GM18907 (cell line): ENCODE measurements at regions not wholly inside any gene's neighbourhood (a gene's known extent, or its start where the extent isn't known, plus 50 kb on each side); places are given as distances from the start of the nearest gene placed in this dataset.
"Not testable (repeated sequence)": the region's sequence is repeated elsewhere in the genome, so short reads cannot be mapped to it uniquely, and the experiment has no call there.

Experiments used
- ATAC-seq: cut with Tn5 transposase; IDR thresholded peaks from one replicate; pipeline ENCODE4 v1.9.1; 2021; ENCODE audit warnings: mild to moderate bottlenecking, moderate library complexity; ENCODE audit not compliant: unreplicated experiment

DNA sequence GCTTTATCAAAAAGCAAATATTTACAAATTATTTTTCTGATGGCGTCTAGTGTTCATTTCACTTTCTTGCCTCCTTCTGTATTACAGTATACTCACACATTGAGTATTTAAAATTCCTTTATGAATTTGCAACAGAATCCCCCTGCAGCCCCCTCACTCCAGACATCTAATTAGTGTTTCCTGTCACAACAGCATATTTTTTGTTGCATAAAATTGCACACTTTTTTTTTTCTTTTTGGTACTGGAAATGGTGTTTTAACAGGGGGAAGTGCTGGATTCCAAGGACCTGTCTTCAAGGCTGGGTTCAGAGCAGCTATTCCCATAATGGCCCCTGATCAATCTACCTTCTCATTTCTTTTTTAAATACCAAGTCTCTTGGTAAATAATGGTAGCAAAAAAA is 184.3 kb upstream of the HMCN1 start:
- ATAC-seq: no peak

DNA sequence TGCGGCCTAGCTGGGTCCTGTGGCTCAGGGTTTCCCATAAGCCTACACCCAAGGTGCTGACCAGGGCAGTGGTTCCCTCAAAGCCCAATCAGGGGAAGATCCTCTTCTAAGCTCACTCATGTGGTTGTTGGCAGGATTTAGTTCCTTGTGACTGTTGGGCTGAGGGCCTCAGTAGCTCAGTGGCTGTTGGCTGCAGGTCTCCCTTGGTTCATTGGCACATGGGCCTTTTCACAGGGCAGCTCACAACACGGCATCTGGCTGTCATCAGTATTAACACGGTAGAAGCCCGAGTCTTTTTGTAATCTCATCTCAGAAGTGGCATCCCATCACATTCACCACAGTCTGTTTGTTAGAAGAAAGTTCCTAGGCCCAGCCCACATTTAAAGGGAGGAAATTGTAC is 188.2 kb upstream of the HMCN1 start:
- ATAC-seq: no peak

DNA sequence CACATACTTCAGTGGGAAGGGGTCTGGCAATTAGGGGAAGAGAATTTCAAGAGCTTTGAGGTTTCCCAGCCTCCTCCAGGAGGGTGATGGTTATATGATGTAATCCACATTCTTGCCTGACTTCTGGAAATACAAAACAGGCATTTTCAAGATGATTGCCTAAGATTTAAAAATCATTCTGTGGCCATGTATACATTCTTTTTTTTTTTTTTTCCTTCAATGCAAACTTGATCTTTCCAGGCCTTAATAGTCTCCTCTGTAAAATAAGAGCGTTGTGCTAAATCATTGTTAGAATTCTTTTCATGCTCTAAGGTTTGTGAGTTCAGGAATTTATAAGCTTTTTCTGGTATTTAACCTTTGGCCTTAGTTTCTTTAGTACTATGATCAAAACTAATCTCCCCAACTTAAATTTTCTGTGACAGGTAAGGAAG is 192.3 kb upstream of the HMCN1 start:
- ATAC-seq: no peak

DNA sequence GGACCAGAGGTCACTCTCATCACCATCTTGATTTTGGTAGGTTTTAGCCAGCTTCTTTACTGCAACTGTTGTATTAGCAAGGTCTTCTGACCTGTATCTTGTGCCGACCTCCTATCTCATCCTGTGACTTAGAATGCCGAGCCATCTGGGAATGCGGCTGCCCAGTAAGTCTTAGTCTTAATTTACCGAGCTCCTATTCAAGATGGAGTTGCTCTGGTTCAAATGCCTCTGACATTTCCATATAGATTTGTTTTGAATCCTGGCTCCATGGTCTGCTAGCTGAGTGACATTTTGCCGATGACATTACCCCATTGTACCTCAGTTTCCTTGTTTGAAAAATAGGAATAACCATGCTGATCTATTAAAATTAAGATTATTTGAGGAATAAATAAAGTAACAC is 193.9 kb upstream of the HMCN1 start:
- ATAC-seq: no peak

DNA sequence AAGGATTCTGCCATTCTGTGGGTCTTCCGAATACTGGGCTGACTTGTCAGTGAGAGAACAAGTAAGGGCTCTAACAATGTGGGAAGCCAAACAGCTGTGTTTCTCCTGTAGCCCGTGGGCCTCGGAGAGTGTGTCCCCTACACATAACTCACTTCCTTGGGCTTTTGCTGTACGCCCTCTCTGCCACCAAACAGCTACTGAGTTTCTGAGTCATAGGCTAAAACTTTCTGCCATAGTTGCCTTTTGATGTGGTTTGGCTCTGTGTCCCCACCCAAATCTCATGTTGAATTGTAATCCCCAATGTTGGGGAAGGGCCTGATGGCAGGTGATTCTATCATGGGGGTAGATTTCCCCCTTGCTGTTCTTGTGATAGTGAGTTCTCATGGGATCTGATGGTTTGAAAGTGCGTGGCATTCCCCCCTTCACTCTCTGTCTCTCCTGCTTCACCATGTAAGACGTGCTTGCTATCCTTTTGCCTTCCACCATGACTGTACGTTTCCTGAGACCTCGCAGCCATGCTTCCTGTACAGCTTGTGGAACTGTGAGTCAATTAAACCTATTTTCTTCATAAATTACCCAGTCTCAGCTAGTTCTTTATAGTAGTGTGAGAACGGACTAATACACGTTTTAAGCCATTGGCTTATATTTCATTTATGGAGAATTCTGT is 194.8 kb upstream of the HMCN1 start:
- no peak for ATAC-seq

DNA sequence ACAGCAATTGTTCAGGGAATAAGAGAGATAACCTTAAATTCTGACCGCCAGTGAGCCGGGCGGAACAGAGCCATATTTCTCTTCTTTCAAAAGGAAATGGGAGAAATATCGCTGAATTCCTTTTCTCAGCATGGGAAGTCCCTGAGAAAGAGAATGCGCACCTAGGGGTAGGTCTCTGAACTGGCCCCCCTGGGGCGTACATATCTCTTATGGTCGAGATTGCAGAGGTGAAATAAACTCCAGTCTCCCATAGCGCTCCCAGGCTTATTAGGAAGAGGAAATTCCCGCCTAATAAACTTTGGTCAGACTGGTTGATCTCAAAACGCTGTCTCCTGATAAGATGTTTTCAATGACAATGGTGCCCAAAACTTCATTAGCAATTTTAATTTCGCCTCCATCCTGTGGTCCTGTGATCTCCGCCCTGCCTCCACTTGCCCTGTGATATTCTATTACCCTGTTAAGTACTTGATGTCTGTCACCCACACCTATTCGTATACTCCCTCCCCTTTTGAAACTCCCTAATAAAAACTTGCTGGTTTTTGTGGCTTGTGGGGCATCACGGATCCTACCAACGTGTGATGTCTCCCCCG is 195.8 kb upstream of the HMCN1 start:
- not testable (repeated sequence) for ATAC-seq

DNA sequence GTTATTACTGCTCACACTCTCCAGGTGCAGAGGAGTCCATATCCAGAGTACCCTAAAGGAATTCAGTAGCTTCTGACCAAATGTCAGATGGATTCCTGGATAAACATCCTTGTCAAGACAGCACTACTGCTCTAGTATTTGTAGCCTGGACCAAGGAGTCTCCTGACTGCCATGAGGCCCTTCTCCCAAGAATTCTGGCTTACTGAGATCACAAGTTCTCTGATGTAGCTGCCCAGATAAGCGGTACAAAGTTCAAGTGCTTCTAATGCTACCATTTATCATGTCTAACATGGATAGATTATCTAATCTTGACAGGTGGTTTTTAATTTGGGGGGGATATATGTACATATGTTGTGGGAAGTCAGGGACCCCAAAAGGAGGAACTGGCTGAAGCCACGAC is 196.6 kb upstream of the HMCN1 start:
- no peak for ATAC-seq

DNA sequence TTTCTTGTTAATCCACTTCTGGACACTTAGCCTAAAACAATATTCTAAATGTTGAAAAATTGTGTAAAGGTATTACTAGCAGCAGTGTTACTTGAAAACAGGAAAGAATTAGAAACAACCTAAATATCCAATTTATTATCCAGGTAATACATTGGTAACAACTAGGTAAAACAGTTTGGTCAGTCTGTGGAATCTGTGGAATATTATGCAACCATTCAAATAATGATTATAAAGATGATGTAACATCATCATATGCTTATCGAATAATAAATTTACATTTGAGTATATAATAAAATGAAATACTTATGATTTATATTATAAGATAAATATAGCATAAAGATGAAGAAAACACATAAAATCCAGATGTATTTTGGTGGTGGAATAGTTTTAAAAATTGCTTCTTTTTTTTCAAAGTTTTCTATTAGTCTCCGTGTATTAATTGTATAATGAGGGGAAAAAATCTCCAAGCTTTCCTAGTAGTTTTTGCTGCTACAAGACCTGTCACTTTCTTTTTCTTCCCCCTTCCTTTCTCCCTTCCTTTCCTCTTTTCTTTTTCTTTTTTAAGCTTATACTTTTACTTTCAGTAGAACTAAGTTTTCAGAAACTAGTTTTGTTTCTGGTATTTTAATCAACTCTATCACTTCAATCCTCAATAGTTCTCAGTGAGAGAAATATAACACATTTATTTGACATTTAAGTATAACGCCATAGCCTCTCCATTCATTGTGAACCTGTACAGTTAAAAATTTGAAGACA is 197.8 kb upstream of the HMCN1 start:
- no peak for ATAC-seq

DNA sequence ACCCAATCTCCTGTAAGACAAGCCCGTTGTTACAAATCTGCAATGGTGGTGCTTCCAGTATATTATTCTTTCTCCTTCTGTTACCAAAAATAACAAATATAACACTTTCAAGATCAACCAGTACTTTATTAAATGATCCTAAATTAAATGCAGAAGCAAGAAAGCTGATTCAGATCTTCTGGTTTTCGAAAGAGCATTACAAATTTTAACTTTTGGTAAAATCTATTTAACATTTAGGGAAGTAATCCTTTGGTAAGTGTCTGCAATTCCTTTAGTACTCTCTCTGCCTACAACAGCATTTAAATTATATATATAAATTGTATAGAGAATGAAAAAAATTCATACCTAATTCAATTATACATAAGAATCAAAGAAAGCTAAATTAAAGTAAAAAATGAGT is 198.6 kb upstream of the HMCN1 start:
- ATAC-seq: no peak

DNA sequence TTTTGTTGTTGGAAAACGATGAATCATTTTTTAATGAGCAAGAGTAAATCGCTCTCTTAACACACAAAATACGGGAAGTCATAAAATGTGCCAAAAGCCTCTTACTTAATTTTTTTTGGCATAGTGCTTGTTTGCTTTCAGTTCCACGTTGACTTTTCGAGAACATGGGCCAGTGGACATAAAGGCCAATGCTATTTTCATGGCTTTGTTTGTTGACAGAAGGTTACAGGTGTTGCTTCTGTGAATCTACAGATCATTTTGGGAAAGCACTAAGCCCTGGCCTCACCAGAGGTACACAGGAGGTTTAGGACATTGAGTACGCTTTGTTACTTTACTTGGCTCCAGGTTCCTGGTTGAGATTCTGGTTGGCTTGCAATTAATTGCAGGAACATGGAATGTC is 199.4 kb upstream of the HMCN1 start:
- ATAC-seq: no peak

DNA sequence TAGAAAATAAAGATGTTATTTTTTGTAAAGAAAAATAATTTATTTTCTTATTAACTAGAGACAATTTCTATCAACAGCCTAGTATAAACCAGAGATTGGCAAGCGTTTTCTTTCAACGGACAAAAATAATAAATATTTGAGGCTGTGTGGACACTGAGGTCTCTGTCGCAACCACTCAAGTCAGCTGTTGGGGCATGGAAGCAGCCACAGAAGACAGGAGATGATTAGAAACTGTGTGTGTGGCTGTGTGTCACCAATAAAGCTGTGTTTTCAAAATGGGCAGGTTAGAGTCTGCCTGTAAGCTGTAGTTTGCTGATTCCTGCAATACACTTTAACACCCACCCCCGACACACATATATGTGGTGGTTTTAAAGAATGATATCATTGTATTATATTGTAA is 200.6 kb upstream of the HMCN1 start:
- ATAC-seq: no peak

DNA sequence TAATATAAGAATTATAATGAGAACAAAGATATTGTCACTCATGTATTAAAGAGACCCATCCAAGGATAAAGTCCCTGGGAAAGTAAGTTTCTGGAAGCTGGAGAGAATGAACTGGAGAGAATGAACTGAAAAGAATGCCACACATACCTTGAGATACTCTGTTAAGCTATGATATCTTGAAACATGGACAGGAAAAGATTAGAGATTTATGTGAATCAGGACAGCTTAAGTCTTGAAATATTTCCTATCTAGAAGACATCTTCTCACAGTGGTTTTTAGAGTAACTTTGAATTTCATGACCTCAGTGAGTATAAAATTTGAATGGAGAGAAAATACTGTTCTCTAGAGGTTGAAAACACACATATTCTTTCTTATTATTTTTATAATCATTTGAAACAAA is 201.3 kb upstream of the HMCN1 start:
- no peak for ATAC-seq

DNA sequence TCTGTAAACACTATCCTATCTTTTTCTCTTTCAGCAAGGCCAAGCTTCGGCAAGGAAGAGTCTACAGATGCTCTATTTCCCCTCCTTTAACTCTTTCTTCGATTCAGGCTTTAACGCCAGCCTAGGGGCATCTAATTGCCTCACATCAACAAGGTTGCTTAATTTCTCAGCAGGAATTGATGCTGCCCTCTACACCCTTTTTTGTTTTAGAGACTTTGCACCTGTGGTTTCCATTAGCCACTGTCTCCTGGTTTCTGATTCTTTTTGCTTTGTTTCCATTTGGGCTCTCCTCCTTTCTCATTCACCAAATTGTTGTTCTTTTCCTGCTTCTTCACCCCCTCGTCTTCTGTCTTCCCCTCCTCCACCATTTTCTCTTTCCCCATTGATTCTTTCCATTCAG is 202.4 kb upstream of the HMCN1 start:
- ATAC-seq: no peak

DNA sequence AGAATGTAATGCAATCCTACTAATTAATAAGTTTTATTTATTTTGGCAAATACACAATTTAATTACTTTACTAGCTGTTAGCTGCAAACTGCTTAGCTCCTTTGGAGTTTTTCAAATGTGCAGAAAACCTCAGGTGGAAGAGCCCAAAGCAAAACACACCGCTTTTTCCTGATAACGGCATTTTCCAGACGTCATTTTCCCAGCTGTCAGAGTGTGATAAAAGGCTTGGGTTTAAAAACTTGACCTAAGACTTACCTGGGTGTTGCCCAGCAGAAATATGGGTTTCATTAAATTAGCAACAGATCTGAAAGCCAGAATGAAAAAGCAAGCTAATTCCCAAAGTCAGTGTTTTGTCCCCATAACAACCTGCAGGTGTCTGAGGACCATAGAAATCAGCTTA is 204.0 kb upstream of the HMCN1 start:
- ATAC-seq: no peak

- no peak for ATAC-seq
Observed at GRCh38 chr1:185529673-185530072, 204.5 kb upstream of the HMCN1 start.

DNA sequence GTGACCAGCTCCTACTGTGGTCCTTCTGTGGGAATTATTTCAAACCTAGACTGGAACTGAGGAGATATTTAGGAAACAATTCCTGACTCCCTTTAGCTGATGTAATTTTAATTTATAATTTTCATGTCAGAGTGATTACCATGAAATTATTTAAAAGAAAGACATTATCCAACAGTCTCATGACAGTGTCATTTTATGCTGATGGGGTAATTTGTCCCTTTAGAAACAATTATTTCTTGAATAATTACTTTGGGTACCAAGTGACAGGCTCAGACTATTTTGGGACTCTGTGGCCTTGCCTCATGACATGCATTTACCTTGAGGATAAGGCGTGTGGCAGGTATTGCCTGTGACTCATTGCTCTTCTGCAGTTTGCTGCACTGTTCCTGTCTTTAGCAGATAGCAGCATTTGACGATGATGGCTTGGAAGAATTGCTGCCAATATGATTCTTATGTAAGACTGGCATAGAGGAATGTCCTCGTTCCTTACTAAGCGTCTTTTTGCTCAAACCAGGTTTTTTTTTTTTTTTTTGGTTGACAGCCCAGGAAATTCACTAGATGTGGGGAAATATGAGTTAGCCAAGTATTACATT is 206.0 kb upstream of the HMCN1 start:
- ATAC-seq: no peak

- ATAC-seq: peak; percentile 100
Observed at GRCh38 chr1:185526344-185527307, 207.6 kb upstream of the HMCN1 start.

DNA sequence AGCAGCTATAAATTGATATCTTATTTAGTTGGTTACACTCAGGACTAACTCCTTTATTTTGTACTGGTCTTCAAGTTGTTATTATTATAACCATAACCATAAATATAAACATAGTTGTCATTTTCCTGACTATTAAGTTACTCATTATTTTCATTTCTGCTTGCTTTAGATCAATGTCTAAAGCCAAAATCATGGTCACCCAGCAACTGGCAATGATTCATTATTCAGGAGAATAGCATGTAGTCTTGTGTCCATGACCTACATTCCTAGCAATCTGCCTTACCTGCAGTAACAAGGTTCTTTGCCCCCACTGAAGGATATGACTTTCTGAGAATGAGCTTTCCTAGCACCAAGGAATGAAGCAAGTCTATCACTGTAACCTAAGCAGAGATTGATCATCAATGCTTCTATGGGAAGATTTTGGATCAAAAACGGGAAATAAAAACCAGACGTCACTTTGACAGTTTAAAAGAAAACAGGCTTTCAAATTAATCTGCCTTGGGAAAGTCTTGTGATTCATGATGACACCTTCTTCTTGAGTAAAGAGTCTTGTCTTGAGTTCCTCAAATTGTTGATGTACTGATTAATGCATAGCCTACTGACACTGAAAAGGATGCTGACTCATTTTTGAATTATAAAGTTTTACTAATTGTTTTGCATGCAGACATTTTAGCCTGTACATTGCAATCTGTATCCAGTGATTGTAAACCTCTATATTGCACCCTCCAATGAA is 203.3 kb upstream of the IVNS1ABP start:
- peak; percentile 90 for ATAC-seq

- no peak for ATAC-seq
Observed at GRCh38 chr1:185517808-185518419, 200.9 kb upstream of the IVNS1ABP start.

DNA sequence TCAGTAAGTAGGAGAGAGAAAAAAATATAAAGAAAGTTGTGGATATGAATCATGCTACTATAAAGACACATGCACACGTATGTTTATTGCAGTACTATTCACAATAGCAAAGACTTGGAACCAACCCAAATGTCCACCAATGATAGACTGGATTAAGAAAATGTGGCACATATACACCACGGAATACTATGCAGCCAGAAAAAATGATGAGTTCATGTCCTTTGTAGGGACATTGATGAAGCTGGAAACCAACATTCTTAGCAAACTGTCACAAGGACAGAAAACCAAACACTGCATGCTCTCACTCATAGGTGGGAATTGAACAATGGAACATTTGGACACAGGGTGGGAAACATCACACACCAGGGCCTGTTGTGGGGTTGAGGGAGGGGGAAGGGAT is 200.3 kb upstream of the IVNS1ABP start:
- ATAC-seq: not testable (repeated sequence)
